ENCODE measurements at regions not wholly inside any gene's neighbourhood (a gene's known extent, or its start where the extent isn't known, plus 50 kb on each side); places are given as distances from the start of the nearest gene placed in this dataset.

DNA sequence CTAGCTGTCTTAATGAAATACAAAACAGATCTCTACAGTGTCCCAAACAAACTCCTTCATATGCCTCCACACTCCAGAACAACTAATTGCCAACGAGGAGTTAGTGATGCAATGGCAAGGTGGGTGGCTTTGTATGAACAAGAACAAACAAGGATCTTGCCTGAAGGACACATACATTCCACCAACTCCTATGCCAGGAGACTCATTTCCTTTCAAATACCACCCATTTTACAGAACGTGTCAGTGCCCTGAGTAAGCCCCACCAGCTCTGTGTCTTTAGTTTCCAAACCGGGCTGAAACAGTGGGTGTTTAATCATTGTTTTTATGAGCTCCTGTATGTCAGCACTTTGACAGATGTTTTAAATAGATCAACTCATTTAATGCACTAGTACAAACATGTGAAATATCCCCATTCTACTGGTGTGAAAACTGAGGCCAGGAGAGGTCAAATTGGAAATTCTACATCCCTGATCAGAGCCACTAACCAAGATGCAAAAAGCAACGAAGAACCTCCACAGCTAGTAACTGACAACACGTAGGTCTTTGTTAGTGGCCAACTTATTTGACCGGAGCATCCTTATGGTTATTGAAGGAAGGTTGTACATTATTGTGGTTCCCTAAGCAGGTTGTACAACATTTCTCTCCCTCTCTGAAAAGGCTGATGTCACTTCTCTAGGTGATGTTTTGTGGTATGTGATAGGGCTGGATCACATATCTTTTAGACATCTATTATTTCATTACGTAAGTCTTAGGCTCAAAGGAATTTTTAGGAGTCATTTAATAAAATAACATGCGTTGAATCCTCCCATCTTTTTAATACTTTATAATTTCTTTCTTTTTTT is 534.9 kb upstream of the TNP1 start:
- in situ Hi-C loops (cut with HindIII; ENCODE audit: extremely low pct_ligation_motif_present, low pct_unique_long_range_greater_than_20kb) (no loop called here), intact Hi-C loops (cut with micrococcal nuclease; ENCODE audit: unreplicated experiment) (no loop called here)
- Histone ChIP-seq H3K4me2 (ENCODE audit: low read depth, low read length) (no peak overlapping the region), H2AFZ (ENCODE audit: low read length) (no peak overlapping the region), H3K36me3 (replicated peaks in 1 of 2; ENCODE audit: control insufficient read depth in 1 of 2, insufficient read depth in 2 of 2, low read length in 2 of 2) (no peaks in the 10 kb centered on the region), H4K20me1 (ENCODE audit: insufficient read depth, low read length) (no peaks in the 10 kb centered on the region), H3K9me3 (ENCODE audit: low read length) (peaks cover 9% of the 10 kb centered on the region; the same call in 1 of the 2 replicates), H3K9ac (ENCODE audit: insufficient read depth, low read depth, low read length) (no peak overlapping the region), H3K27me3 (ENCODE audit: control insufficient read depth in 1 of 2, insufficient read depth in 2 of 2, low read length in 2 of 2) (no peaks in the 10 kb centered on the region), H3K4me3 (replicated peaks in 1 of 3; ENCODE audit: insufficient read depth in 1 of 3, low read depth in 2 of 3, low read length in 3 of 3) (no peak overlapping the region), H3K79me2 (ENCODE audit: insufficient read depth, low read length) (no peaks in the 10 kb centered on the region), H3K27ac (ENCODE audit: extremely low read length, insufficient read depth, low read length) (no peak overlapping the region), H3K4me1 (ENCODE audit: insufficient read depth, low read length) (no peaks in the 10 kb centered on the region)
- 36% methylated on average over 8 of the region's 8 CpGs for WGBS (ENCODE audit: low lambda C conversion rate)
- ATAC-seq: no peak
- TF ChIP-seq ZNF383 (CRISPR knock-in tag; IDR thresholded peaks at IDR 0.05; ENCODE audit: borderline replicate concordance): no peak
- TF ChIP-seq CEBPB (IDR thresholded peaks at IDR 0.05; ENCODE audit: borderline replicate concordance, low read depth, low read length): 0 out of 2 replicates have a peak, but pooled peaks have one; percentile 2
- no peak for TF ChIP-seq ZSCAN25 (CRISPR knock-in tag; IDR thresholded peaks at IDR 0.05)
- TF ChIP-seq ZNF629 (CRISPR knock-in tag; conservative IDR thresholded peaks at IDR 0.05): peak; percentile 78
- no peak for DNase-seq (ENCODE audit: low spot score)
- no peak for FAIRE-seq
- ChIA-PET CTCF (ENCODE audit: low intra/inter-chr PET ratio, low total read pairs) (no interaction called here), POLR2A (no interaction called here)
- BruUV-seq (replicated peaks): no TSS peak

DNA sequence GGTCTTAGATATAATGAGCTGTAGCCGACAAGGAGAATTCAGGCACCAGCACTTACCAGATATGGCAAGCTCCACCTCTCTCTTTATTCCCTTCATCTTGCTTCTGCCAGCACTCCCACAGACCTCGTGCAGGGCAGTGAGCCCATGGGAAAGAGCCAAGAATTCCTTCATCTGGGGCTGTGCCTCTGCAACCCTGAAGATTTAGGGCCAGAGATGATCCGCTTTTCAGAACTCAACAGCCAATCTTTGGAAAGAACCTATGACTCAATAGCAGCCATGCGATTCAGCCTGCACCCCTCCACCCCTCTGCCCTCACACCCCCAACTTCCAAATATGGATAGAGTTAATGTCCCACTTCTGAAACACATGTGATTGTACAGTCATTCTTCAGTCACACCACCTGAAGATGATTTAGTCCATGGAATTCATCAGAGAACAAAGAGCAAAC is 533.7 kb upstream of the TNP1 start:
- no TSS peak for BruUV-seq (replicated peaks)
- H3K27me3 ChIP-seq (ENCODE audit: control insufficient read depth in 1 of 2, insufficient read depth in 2 of 2, low read length in 2 of 2): no peaks in the 10 kb centered on the region
- H3K27ac ChIP-seq (ENCODE audit: extremely low read length, insufficient read depth, low read length): no peak overlapping the region
- in situ Hi-C loops (cut with HindIII; ENCODE audit: extremely low pct_ligation_motif_present, low pct_unique_long_range_greater_than_20kb) (no loop called here), intact Hi-C loops (cut with micrococcal nuclease; ENCODE audit: unreplicated experiment) (no loop called here)
- peaks cover 9% of the 10 kb centered on the region; the same call in 1 of the 2 replicates for H3K9me3 ChIP-seq (ENCODE audit: low read length)
- no peaks in the 10 kb centered on the region for H3K36me3 ChIP-seq (replicated peaks in 1 of 2; ENCODE audit: control insufficient read depth in 1 of 2, insufficient read depth in 2 of 2, low read length in 2 of 2)
- H4K20me1 ChIP-seq (ENCODE audit: insufficient read depth, low read length): no peaks in the 10 kb centered on the region
- no peaks in the 10 kb centered on the region for H3K79me2 ChIP-seq (ENCODE audit: insufficient read depth, low read length)
- no peak for ATAC-seq
- CTCF ChIA-PET (ENCODE audit: low intra/inter-chr PET ratio, low total read pairs): no interaction called here
- POLR2A ChIA-PET: interaction anchor here (0.6 kb wide), 1 partner anchor 91 kb away, joined by 3 read pairs; no protein-coding TSS in a partner anchor
- H2AFZ ChIP-seq (ENCODE audit: low read length): no peak overlapping the region
- H3K4me2 ChIP-seq (ENCODE audit: low read depth, low read length): no peak overlapping the region
- FAIRE-seq: no peak
- H3K9ac ChIP-seq (ENCODE audit: insufficient read depth, low read depth, low read length): no peak overlapping the region
- 27% methylated on average over 4 of the region's 4 CpGs for WGBS (ENCODE audit: low lambda C conversion rate)
- no peak for DNase-seq (ENCODE audit: low spot score)
- H3K4me3 ChIP-seq (replicated peaks in 1 of 3; ENCODE audit: insufficient read depth in 1 of 3, low read depth in 2 of 3, low read length in 3 of 3): no peak overlapping the region
- H3K4me1 ChIP-seq (ENCODE audit: insufficient read depth, low read length): no peaks in the 10 kb centered on the region
- TF ChIP-seq ZNF816 (CRISPR knock-in tag; IDR thresholded peaks at IDR 0.05; ENCODE audit: borderline replicate concordance) (no peak), HNRNPUL1 (IDR thresholded peaks at IDR 0.05; ENCODE audit: low read depth, low read length) (no peak), ZNF747 (CRISPR knock-in tag; IDR thresholded peaks at IDR 0.05; ENCODE audit: borderline replicate concordance) (no peak), HDAC2 (CRISPR knock-in tag; IDR thresholded peaks at IDR 0.05) (no peak)
- TF ChIP-seq, protein P1, sequence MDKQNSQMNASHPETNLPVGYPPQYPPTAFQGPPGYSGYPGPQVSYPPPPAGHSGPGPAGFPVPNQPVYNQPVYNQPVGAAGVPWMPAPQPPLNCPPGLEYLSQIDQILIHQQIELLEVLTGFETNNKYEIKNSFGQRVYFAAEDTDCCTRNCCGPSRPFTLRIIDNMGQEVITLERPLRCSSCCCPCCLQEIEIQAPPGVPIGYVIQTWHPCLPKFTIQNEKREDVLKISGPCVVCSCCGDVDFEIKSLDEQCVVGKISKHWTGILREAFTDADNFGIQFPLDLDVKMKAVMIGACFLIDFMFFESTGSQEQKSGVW (CRISPR knock-in tag; IDR thresholded peaks at IDR 0.05; ENCODE audit: borderline replicate concordance): no peak
- TF ChIP-seq, protein P2, sequence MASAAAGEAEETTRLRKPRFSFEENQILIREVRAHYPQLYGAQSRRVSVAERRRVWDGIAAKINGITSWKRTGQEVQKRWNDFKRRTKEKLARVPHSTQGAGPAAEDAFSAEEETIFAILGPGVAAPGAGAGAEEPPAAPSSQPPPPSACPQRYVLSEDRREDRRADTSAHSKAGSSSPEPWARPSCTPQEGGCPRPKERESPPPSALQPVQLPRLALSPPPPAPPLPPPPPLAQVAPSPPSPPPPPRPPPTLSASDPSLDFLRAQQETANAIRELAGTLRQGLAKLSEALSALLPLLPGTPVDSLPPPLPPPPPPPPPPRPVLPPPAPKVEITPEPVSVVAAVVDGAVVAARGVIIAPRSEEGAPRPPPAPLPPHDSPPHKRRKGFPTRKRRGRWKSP (CRISPR knock-in tag; IDR thresholded peaks at IDR 0.05): no peak
